ENCODE measurements at regions not wholly inside any gene's neighbourhood (a gene's known extent, or its start where the extent isn't known, plus 50 kb on each side); places are given as distances from the start of the nearest gene placed in this dataset.

DNA sequence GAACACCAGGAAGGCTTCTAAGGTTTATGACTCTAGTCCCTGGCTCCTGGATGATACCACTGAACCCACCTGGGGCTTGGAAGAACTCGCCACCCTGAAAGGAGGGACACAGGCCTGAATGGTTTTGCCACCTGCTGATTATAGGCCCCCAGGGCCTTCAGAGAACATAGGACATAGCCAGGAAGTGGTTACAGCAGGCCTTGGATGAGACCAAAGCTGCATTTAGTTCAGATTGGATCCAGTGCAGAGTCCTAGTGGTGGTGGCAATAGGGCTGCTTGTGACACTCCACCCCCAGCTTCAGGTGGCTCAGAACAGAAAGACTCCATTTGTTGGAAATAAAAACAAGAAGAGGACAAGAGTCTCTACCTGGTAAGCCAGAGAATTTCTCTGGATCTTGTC, 101.6 kb upstream of the PLPPR5 start:
- DNase-seq (ENCODE audit: low spot score): no peak

DNA sequence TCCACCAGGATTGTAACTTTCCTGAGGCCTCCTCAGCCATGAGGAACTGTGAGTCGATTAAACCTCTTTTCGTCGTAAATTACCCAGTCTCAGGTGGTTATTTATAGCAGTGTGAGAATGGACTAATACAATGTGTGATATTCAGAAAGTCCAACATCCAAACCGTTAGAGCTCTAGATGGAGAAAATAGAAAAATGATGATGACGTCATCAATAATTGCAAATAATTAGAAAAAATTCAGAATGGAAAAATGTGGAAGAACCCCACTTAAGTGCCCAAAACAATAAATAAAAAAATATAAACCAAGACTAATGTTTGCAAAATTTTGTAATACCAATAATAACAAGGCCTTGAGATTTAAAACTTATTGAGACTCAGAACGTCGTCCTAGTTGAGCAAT, 103.0 kb upstream of the PLPPR5 start:
- DNase-seq (ENCODE audit: low spot score): no peak

More for the DNA sequence above, 101.6 kb upstream of the PLPPR5 start:
- TF ChIP-seq, protein P1, sequence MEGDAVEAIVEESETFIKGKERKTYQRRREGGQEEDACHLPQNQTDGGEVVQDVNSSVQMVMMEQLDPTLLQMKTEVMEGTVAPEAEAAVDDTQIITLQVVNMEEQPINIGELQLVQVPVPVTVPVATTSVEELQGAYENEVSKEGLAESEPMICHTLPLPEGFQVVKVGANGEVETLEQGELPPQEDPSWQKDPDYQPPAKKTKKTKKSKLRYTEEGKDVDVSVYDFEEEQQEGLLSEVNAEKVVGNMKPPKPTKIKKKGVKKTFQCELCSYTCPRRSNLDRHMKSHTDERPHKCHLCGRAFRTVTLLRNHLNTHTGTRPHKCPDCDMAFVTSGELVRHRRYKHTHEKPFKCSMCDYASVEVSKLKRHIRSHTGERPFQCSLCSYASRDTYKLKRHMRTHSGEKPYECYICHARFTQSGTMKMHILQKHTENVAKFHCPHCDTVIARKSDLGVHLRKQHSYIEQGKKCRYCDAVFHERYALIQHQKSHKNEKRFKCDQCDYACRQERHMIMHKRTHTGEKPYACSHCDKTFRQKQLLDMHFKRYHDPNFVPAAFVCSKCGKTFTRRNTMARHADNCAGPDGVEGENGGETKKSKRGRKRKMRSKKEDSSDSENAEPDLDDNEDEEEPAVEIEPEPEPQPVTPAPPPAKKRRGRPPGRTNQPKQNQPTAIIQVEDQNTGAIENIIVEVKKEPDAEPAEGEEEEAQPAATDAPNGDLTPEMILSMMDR (IDR thresholded peaks at IDR 0.05): no peak
- ATAC-seq (ENCODE audit: low FRiP score): no peak

DNA sequence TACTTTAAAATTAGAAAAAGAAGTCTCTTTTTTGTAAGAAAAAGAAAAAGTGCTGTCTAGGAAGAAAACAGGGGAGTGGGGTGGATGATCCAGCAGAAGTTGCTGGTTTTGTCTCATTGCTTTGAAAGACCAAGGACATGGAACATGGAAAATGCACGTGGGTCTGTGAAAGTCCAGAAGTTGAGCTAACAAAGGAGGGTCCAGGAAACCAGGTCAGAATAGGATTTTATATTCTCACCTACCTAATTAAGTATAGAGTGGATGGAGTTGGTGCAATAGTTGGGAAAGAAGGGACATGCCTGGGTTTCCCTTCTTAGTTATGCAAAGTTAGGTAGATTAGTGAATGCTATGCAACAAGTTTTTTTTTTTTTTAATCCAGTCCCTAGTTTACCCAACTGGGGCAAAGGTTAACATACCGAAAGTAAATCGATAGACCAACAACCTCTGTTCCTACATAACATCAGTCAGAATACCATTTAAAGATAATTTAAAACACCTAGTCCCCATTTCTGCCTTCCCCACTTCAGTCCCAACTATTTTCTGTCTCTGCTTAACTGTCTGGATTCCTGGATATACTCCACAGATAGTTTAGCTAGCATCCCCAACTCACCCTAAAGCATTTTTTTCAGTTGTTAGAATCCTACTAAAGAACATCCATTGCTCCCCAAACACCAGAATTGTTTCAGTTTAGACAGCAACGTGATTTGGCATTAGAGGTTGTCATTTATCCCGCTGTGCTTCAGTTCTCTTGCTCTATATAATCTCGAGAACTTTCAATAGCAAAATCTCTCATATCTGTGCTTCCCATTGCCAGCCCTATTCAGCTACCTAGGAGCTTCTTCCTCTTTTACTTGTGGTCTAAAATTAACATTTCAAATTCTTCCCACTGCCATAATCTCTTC, 105.7 kb upstream of the PLPPR5 start:
- TF ChIP-seq, protein P1 (IDR thresholded peaks at IDR 0.05): no peak
- ATAC-seq (ENCODE audit: low FRiP score) (no peak), DNase-seq (ENCODE audit: low spot score) (no peak)

More for the DNA sequence above, 103.0 kb upstream of the PLPPR5 start:
- no peak for ATAC-seq (ENCODE audit: low FRiP score)
- TF ChIP-seq, protein P1 (IDR thresholded peaks at IDR 0.05): no peak

DNA sequence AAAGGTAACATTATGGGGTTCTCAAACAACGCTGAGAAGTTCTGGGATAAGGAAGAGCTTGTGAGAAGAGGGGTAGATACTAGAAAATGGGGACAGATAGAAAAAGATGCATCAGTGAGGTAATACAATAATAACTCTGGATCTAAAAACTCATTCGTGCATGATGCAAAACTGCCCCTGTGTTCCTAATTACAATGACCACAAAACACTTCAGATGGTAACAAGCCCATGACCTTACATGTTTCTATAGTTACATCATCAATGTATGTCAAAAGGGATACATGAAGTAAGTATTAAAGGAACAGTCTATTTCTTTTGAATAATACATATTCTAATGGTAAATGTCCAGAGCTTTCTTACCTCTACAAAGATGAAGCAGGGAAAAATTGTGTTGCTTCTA, 110.6 kb upstream of the PLPPR5 start:
- ATAC-seq (ENCODE audit: low FRiP score): no peak
- no peak for DNase-seq (ENCODE audit: low spot score)
- TF ChIP-seq, protein P1 (IDR thresholded peaks at IDR 0.05): no peak

DNA sequence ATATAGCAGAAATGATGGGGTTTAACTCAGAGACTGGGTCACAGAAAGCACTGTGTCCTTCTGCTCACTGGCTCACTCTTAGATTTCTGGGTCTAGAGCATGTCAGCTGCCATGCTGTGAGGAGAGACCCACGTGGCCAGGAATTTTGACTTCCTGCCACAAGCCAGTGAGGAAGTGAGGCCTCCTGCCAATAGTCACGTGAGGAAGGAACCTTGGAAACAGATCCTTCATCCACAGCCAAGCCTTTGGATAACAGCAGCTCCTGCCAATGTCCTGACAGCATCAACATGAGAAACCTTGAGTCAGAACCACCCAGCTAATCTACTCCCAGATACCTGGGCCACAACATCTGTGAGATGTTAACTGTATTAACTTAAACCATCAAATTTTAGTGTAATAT, 114.5 kb upstream of the PLPPR5 start:
- TF ChIP-seq, protein P1 (IDR thresholded peaks at IDR 0.05): no peak
- no peak for ATAC-seq (ENCODE audit: low FRiP score)
- no peak for DNase-seq (ENCODE audit: low spot score)

DNA sequence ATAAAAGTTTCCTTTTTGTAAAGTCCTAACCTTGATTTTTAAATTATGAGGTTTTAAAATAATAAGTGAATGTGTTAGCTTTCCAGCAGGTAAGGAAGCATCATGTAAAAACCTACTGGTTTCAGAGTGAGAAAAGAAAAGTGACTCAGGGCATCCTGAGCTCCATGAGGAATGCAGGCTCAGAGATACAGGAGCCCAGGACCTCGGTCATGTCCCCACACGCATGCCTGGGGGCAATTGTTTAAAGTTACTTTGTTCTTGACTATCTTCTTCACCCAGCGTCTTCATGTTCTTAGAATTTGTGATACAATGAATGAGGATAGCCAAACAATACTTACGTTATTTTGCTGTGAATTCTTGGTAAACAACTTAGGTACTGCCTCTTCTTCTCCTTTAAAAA, 117.4 kb upstream of the PLPPR5 start:
- DNase-seq (ENCODE audit: low spot score) (no peak), ATAC-seq (ENCODE audit: low FRiP score) (no peak)
- TF ChIP-seq, protein P1 (IDR thresholded peaks at IDR 0.05): no peak

DNA sequence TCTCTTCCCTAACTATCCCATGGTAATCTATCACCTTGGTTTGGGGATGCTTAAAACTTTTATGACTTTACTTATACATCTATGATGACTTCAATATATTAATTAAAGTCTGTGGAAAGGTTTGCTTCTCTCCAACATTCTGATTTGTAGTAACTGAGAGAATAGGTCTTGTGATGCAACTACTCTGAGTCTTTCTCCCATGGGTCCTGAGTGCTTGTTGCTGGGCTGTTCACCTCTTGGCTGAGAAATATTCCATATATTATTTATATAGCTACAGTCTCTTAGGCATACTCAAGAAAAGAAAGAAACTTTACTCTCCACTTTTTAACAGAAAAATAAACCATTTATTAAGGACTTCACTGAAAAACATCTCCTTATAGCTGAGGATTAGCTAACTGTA, 119.3 kb upstream of the PLPPR5 start:
- TF ChIP-seq, protein P1 (IDR thresholded peaks at IDR 0.05): no peak
- no peak for ATAC-seq (ENCODE audit: low FRiP score)
- DNase-seq (ENCODE audit: low spot score): no peak
